Endothelial cell of hepatic sinusoid (primary cell): ENCODE measurements at regions not wholly inside any gene's neighbourhood (a gene's known extent, or its start where the extent isn't known, plus 50 kb on each side); places are given as distances from the start of the nearest gene placed in this dataset.

ENCODE experiments used
- in situ Hi-C: cut with HindIII; loops from 2 replicates; pipeline ENCODE4 v1.10.0; 2017; ENCODE audit warnings: low sequenced_read_pairs

DNA sequence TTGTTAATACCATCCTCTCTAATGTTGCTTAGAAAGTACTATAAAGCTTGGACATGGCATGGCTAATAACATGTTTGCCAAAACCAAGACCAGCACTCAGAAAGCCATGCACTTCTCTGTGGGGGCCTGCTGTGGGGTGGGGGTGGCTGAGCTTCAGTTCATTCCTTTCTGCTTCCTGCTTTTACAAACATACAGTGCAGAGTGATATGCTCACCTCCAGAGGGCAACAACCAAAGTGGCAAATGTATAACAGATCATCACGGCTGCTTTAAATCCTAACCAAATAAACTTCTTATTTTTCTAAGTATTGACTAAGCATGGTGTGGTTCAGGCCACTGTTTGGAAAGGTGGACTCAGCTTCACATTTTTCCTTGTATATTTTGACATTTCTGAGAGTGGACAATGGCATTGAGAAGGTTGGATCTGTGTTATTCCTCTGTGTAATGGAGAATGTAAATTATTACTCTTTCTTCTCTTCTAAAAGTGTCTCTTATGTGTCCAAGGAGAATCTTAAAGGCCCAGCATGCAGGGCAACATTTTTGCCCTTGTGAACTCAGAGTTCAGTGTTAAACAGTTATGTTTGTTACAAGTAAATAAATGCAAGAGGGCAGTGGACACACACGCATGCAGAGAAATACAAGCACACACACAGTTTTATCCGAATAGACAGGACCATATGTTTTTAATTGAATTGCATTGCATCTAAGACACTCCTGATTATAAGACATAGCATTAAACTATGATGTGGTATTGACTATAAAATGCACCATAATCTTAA lies 186.1 kb downstream of the HERPUD2 start:
- in situ Hi-C loops: no loop called here

- in situ Hi-C loops: no loop called here
Observed at GRCh38 chr7:35505066-35505465, 189.9 kb downstream of the HERPUD2 start.

- in situ Hi-C loops: no loop called here
Observed at GRCh38 chr7:35504365-35504764, 190.6 kb downstream of the HERPUD2 start.

GRCh38 chr7:35501681-35502080 lies 193.3 kb downstream of the HERPUD2 start:
- in situ Hi-C loops: no loop called here

DNA sequence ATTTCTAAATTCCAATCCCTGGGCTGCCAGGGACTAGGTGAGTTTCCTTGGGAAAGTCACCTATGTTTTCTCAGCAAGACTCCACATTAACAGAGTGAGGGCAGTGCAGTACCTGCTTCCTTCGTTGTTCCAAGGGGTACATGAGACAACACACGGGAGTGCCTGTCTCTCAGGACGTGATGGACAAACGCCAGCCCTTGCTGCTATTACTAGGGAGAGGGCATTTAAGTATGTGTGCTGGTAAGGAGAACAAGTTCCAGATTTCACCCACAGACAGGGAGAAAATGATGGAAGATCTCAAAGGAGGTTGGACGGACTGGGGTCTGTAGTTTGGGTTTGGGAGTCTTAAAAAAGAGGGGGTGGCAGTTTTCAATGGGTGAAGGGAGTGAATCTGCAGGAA lies 195.7 kb downstream of the HERPUD2 start:
- in situ Hi-C loops: no loop called here

- in situ Hi-C loops: no loop called here
Observed at GRCh38 chr7:35498416-35498815, 196.5 kb downstream of the HERPUD2 start.

- in situ Hi-C loops: no loop called here
Observed at GRCh38 chr7:35495844-35496243, 199.1 kb downstream of the HERPUD2 start.

- in situ Hi-C loops: no loop called here
Observed at GRCh38 chr7:35495377-35495776, 199.6 kb downstream of the HERPUD2 start.

GRCh38 chr7:35494407-35494806 lies 200.5 kb downstream of the HERPUD2 start:
- in situ Hi-C loops: no loop called here

DNA sequence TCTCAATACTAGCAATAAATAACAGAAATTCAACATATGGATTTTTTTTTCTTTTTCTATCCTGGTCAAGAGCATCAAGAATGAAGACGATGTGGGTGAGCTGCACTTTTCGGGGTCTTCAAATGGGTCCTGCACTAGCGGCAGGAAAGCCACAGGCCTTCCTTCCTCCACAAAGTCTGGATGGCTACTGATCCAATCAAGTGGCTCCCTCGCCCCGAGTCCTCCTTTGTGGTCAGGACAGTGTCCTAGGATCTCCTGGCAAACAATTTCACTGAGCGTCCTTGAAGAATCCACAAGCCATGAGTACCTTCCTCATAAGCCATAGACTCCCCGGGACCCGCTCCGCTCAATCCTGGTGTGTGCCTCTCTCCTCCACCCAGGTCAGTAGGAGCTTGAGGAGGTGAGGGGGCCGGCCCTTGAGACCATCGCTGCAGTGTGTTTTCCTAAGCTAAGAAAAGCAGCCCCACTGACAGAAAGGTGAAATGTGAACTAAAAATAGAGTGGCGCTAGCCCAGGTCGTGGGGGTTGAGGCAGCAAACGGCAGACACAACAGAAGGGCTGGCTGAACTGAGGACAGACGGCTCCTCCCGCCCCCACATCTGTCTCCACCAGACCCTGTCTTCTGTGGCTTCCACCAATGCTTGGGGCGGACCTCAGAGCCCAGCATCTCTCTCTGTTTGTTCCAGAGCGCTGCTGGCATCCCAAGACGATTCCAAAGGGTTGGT lies 202.3 kb downstream of the HERPUD2 start:
- in situ Hi-C loops: no loop called here

- in situ Hi-C loops: no loop called here
Observed at GRCh38 chr7:35491233-35491632, 203.7 kb downstream of the HERPUD2 start.

GRCh38 chr7:35487841-35488240 lies 207.1 kb downstream of the HERPUD2 start:
- in situ Hi-C loops: no loop called here

DNA sequence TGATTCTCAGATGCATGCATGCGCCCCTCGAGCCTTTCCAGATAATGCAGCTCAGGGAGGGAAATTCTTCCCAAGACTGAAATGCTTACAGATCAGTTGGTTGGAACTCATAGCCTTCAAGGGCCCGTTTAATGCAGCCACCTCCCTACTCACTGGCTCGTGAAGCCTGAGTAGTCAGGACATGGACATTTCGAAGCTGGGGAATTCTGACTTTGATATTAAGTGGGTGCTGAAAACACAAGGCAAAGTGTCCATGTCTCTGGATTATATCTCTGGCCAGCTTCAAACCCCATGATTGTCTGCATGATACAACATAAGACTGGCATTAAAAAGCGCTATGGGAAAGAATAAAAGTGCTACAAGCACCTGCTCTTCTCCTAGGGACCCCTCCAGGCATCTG lies 207.5 kb downstream of the HERPUD2 start:
- in situ Hi-C loops: no loop called here

DNA sequence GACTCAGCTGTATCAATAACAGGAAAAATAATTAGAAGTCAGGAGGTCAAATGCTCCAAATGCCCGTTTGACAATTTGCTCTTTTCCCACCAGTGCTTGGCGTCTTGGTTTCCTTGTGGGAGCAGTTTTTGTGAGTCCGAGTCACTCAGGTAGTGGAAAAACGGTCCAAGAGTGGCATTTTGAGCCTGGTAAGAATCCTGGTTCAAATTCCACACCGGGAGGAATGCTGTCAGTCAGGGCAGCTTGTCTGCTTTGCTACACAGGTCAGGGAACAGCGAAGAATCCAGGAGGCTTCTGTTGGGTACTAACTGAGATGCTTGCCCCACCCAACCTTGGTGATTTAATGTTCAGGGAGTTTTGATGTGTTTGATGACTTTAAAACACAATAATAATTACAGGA lies 209.5 kb downstream of the HERPUD2 start:
- in situ Hi-C loops: no loop called here

GRCh38 chr7:35483568-35483967 lies 211.4 kb downstream of the HERPUD2 start:
- in situ Hi-C loops: no loop called here

DNA sequence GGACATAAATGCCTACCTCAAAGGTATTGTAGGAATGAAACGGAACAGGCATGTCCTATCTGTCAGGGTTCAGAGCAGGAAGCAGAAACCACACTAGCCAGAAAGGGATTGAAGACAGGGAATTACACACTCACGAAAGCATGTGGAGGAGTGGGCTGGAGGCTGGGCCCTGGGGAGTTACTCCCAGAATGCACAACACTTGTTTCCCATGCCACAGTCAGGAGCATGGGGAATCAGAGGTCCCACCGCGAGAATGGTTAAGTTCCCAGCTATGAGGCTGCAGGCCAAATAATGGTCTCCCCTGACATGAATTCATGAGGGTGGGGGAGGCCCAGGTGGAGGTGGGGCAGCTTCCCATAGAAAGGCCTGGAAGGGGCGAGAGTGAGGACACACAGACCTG lies 212.7 kb downstream of the HERPUD2 start:
- in situ Hi-C loops: no loop called here

- in situ Hi-C loops: no loop called here
Observed at GRCh38 chr7:35480806-35481205, 214.1 kb downstream of the HERPUD2 start.

GRCh38 chr7:35477609-35478008 lies 217.3 kb downstream of the HERPUD2 start:
- in situ Hi-C loops: no loop called here

GRCh38 chr7:35474100-35474499 lies 220.2 kb upstream of the TBX20 start:
- in situ Hi-C loops: loop anchor here (5.0 kb wide), 1 partner anchor 138 kb away; no protein-coding TSS in a partner anchor

- in situ Hi-C loops: no loop called here
Observed at GRCh38 chr7:35468606-35469005, 214.7 kb upstream of the TBX20 start.

- in situ Hi-C loops: no loop called here
Observed at GRCh38 chr7:35467456-35467978, 213.6 kb upstream of the TBX20 start.

GRCh38 chr7:35465791-35466336 lies 212.0 kb upstream of the TBX20 start:
- in situ Hi-C loops: no loop called here
